SK-N-SH (cell line): ENCODE measurements at regions not wholly inside any gene's neighbourhood (a gene's known extent, or its start where the extent isn't known, plus 50 kb on each side); places are given as distances from the start of the nearest gene placed in this dataset.

ENCODE experiments used
- CTCF ChIA-PET: fragments of 300-600, 350-600 bp; formaldehyde crosslinking; extraction: SDS; loops from one replicate; lab custom pipeline; 2021; lab: Yijun Ruan, JAX
- POLR2A ChIA-PET: fragments of 350-600 bp; sonication (Branson Sonifier 250); formaldehyde crosslinking; extraction: SDS; loops from one replicate; lab custom pipeline; 2020; ENCODE audit warnings: antibody characterized with exemption, inconsistent platforms; lab: Yijun Ruan, JAX
- DNase-seq: peaks from one replicate; pipeline ENCODE4 v3.0.0; 2012
- H2AFZ ChIP-seq: fragments of 200-600 bp; sonication (generic); 2 replicates; pipeline ENCODE4 v1.8.1; 2016; ENCODE audit warnings: antibody characterized with exemption, mild to moderate bottlenecking, low read depth
- H3F3A ChIP-seq: fragments of 200-600 bp; sonication (generic); replicated peaks from 2 replicates; pipeline ENCODE3; 2016; ENCODE audit warnings: antibody characterized with exemption, mild to moderate bottlenecking; ENCODE audit not compliant: insufficient read depth
- H3K27ac ChIP-seq, 2 experiments: fragments of 200-500 bp in 1 of 2; fragments of 200-600 bp in 1 of 2; sonication (Bioruptor generic) in 1 of 2; sonication (generic), shearing (Covaris generic) in 1 of 2; 2 replicates each; pipeline versions ENCODE4 v1.5.1 to v1.6.1; 2014 to 2016; ENCODE audit warnings: low read depth in 2 of 2, inconsistent platforms in 1 of 2, low read length in 1 of 2, mild to moderate bottlenecking in 1 of 2, mixed read lengths in 1 of 2
- H3K27me3 ChIP-seq: fragments of 200-600 bp; sonication (generic), shearing (Covaris generic); 2 replicates; pipeline ENCODE4 v1.6.1; 2016; ENCODE audit warnings: mixed run types; ENCODE audit not compliant: insufficient read depth
- H3K36me3 ChIP-seq, 2 experiments: fragments of 200-500 bp in 1 of 2; fragments of 200-600 bp in 1 of 2; sonication (Bioruptor generic) in 1 of 2; sonication (generic) in 1 of 2; replicated peaks in 1 of 2; 2 replicates each; pipeline versions ENCODE3 to v1.5.1; 2014 to 2016; ENCODE audit warnings: low read length in 1 of 2, mild to moderate bottlenecking in 1 of 2; ENCODE audit not compliant: insufficient read depth in 2 of 2, control insufficient read depth in 1 of 2
- H3K4me1 ChIP-seq, 2 experiments: fragments of 200-500 bp in 1 of 2; fragments of 200-600 bp in 1 of 2; sonication (Bioruptor generic) in 1 of 2; sonication (generic), shearing (Covaris generic) in 1 of 2; 2 replicates each; pipeline versions ENCODE4 v1.5.1 to v1.6.1; 2014 to 2016; ENCODE audit warnings: low read depth in 1 of 2, low read length in 1 of 2, mixed run types in 1 of 2; ENCODE audit not compliant: insufficient read depth in 2 of 2, control insufficient read depth in 1 of 2
- H3K4me2 ChIP-seq: fragments of 200-600 bp; sonication (generic), shearing (Covaris generic); 2 replicates; pipeline ENCODE4 v1.6.1; 2017; ENCODE audit warnings: mixed run types
- H3K4me3 ChIP-seq, 2 experiments: fragments of 200-500 bp in 1 of 2; fragments of 200-600 bp in 1 of 2; sonication (Bioruptor generic) in 1 of 2; sonication (generic), shearing (Covaris generic) in 1 of 2; 2 replicates each; pipeline versions ENCODE4 v1.5.1 to v1.8.1; 2014 to 2016; ENCODE audit warnings: low read depth in 2 of 2, inconsistent platforms in 1 of 2, low read length in 1 of 2, mild to moderate bottlenecking in 1 of 2, mixed read lengths in 1 of 2, moderate library complexity in 1 of 2
- H3K79me2 ChIP-seq: fragments of 200-600 bp; sonication (generic); 2 replicates; pipeline ENCODE4 v1.8.1; 2017; ENCODE audit warnings: mild to moderate bottlenecking; ENCODE audit not compliant: insufficient read depth
- H3K9ac ChIP-seq: fragments of 200-600 bp; sonication (generic); 2 replicates; pipeline ENCODE4 v1.6.1; 2017; ENCODE audit warnings: mixed run types
- H3K9me2 ChIP-seq: fragments of 200-600 bp; sonication (generic); 2 replicates; pipeline ENCODE4 v1.6.1; 2017; ENCODE audit warnings: mixed run types
- H3K9me3 ChIP-seq: fragments of 200-600 bp; sonication (generic); 2 replicates; pipeline ENCODE4 v1.6.1; 2017; ENCODE audit warnings: mixed run types, mild to moderate bottlenecking, moderate library complexity
- H4K20me1 ChIP-seq: fragments of 200-600 bp; sonication (generic); 2 replicates; pipeline ENCODE4 v1.6.1; 2017; ENCODE audit warnings: mild to moderate bottlenecking, mixed run types; ENCODE audit not compliant: insufficient read depth
- EP300 ChIP-seq, 2 experiments: IDR thresholded peaks; 2 replicates each; pipeline versions ENCODE4 v1.4.0 to v1.6.1; 2012; ENCODE audit warnings: borderline replicate concordance in 1 of 2, low read depth in 1 of 2, low read length in 1 of 2
- EZH2phosphoT487 ChIP-seq: fragments of 200-600 bp; sonication (generic); IDR thresholded peaks from 2 replicates; pipeline ENCODE4 v1.6.1; 2017; ENCODE audit warnings: low read depth, mixed run types, mild to moderate bottlenecking, antibody characterized with exemption, moderate library complexity, borderline replicate concordance
- FOXJ3 ChIP-seq: sonication (generic); formaldehyde crosslinking; IDR thresholded peaks from 2 replicates; pipeline ENCODE4 v1.5.1; 2020; ENCODE audit warnings: mild to moderate bottlenecking, missing genetic modification reagents
- JUND ChIP-seq: IDR thresholded peaks from 2 replicates; pipeline ENCODE4 v1.4.0; 2012
- MEF2A ChIP-seq: IDR thresholded peaks from 2 replicates; pipeline ENCODE4 v1.4.0; 2012; ENCODE audit warnings: low read depth, borderline replicate concordance
- POLR2AphosphoS5 ChIP-seq: IDR thresholded peaks from 2 replicates; pipeline ENCODE4 v1.6.1; 2012; ENCODE audit warnings: low read depth, low read length
- RAD21 ChIP-seq: IDR thresholded peaks from 2 replicates; pipeline ENCODE4 v1.6.1; 2012; ENCODE audit warnings: mild to moderate bottlenecking, low read length
- RCOR1 ChIP-seq: fragments of 150-350 bp; IDR thresholded peaks from 2 replicates; pipeline ENCODE4 v1.6.1; 2017; ENCODE audit warnings: antibody characterized with exemption, low read length
- RFX5 ChIP-seq: IDR thresholded peaks from 2 replicates; pipeline ENCODE4 v1.6.1; 2012; ENCODE audit warnings: mild to moderate bottlenecking, improper control_type of control experiment, low read length
- RXRA ChIP-seq: IDR thresholded peaks from 2 replicates; pipeline ENCODE4 v1.4.0; 2012; ENCODE audit warnings: low read depth, mild to moderate bottlenecking, borderline replicate concordance
- TAF1 ChIP-seq: IDR thresholded peaks from 2 replicates; pipeline ENCODE4 v1.6.1; 2012; ENCODE audit warnings: low read depth, mild to moderate bottlenecking, low read length, moderate library complexity, borderline replicate concordance
- TEAD4 ChIP-seq: IDR thresholded peaks from 2 replicates; pipeline ENCODE4 v1.4.0; 2012; ENCODE audit warnings: mild to moderate bottlenecking, borderline replicate concordance; ENCODE audit not compliant: insufficient read depth
- WGBS: methylation state at CpG from one replicate; pipeline ENCODE4 v1.1.6; 2017; ENCODE audit warnings: low lambda C conversion rate; 5-methylcytosine and 5-hydroxymethylcytosine counted together
- TF ChIP-seq, protein P1 (sequence below): fragments of 200-600 bp; sonication (generic); IDR thresholded peaks from 2 replicates; pipeline ENCODE4 v1.6.1; 2017; ENCODE audit warnings: antibody characterized with exemption, mild to moderate bottlenecking, moderate library complexity
- TF ChIP-seq, protein P2 (sequence below): IDR thresholded peaks from 2 replicates; pipeline ENCODE4 v1.4.0; 2012; ENCODE audit warnings: low read depth

- Histone ChIP-seq H3K79me2 (no peaks in the 10 kb centered on the region), H2AFZ (no peak overlapping the region), H3K36me3 (no peaks in the 10 kb centered on the region), H3K9me2 (no peaks in the 10 kb centered on the region), H3K9me3 (no peaks in the 10 kb centered on the region), H4K20me1 (no peaks in the 10 kb centered on the region), H3F3A (no peaks in the 10 kb centered on the region), H3K27ac (no peak overlapping the region), H3K4me3 (no peak overlapping the region), H3K4me2 (no peak overlapping the region), H3K27me3 (no peaks in the 10 kb centered on the region; the same call in 1 of the 2 replicates), H3K4me1 (no peaks in the 10 kb centered on the region), H3K9ac (no peak overlapping the region)
- WGBS, result 15% methylated on average over 5 of the region's 5 CpGs
- ChIA-PET POLR2A (no interaction called here), CTCF (no interaction called here)
- TF ChIP-seq RXRA (no peak), TEAD4 (no peak), POLR2AphosphoS5 (no peak)
- no peak for DNase-seq
Observed at GRCh38 chr18:73939391-73939790, 208.2 kb downstream of the FBXO15 start.

DNA sequence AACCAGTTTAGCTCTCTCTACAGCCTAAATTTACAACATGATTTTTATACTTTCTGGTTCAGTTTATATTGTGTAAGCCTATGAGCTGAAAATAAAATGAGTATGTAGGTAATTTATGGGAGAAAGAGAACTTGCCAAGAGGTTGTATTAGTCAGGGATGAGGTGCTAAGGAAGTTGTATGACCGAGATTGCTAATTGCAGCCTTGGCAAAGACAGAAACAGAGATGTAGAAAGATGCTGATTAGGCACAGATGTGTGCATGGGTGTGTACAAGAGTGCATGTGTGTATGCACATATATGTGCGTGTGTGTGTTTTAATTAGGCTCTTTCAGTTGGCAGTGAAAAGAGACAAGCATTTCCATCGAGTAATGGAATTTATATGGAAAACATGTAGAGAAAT, 213.9 kb downstream of the FBXO15 start:
- no peak overlapping the region for H3K9ac ChIP-seq
- no peaks in the 10 kb centered on the region for H3F3A ChIP-seq
- H3K27ac ChIP-seq, result no peak overlapping the region
- no peaks in the 10 kb centered on the region for H3K79me2 ChIP-seq
- POLR2A ChIA-PET, result no interaction called here
- no peaks in the 10 kb centered on the region for H3K27me3 ChIP-seq
- H4K20me1 ChIP-seq, result no peaks in the 10 kb centered on the region
- DNase-seq, result no peak
- no peaks in the 10 kb centered on the region for H3K4me1 ChIP-seq
- no peak overlapping the region for H3K4me2 ChIP-seq
- no peaks in the 10 kb centered on the region for H3K9me3 ChIP-seq
- H2AFZ ChIP-seq, result no peak overlapping the region
- TF ChIP-seq, protein P1, sequence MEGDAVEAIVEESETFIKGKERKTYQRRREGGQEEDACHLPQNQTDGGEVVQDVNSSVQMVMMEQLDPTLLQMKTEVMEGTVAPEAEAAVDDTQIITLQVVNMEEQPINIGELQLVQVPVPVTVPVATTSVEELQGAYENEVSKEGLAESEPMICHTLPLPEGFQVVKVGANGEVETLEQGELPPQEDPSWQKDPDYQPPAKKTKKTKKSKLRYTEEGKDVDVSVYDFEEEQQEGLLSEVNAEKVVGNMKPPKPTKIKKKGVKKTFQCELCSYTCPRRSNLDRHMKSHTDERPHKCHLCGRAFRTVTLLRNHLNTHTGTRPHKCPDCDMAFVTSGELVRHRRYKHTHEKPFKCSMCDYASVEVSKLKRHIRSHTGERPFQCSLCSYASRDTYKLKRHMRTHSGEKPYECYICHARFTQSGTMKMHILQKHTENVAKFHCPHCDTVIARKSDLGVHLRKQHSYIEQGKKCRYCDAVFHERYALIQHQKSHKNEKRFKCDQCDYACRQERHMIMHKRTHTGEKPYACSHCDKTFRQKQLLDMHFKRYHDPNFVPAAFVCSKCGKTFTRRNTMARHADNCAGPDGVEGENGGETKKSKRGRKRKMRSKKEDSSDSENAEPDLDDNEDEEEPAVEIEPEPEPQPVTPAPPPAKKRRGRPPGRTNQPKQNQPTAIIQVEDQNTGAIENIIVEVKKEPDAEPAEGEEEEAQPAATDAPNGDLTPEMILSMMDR, result no peak
- TF ChIP-seq RCOR1, result no peak
- no peak for TF ChIP-seq TAF1
- no peak for TF ChIP-seq EZH2phosphoT487
- TF ChIP-seq POLR2AphosphoS5, result no peak
- TF ChIP-seq JUND, result no peak
- no peak for TF ChIP-seq MEF2A
- no peak for TF ChIP-seq EP300 (IDR thresholded peaks at IDR 0.05; ENCODE audit: borderline replicate concordance in 1 of 2, low read depth in 1 of 2, low read length in 1 of 2)
- TF ChIP-seq RAD21, result no peak
- TF ChIP-seq, protein P2, sequence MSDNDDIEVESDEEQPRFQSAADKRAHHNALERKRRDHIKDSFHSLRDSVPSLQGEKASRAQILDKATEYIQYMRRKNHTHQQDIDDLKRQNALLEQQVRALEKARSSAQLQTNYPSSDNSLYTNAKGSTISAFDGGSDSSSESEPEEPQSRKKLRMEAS, result no peak
- no peak for TF ChIP-seq RFX5
- TF ChIP-seq FOXJ3 (CRISPR knock-in tag), result no peak
- TF ChIP-seq RXRA, result no peak
- WGBS, result 8% methylated on average over 3 of the region's 3 CpGs
- no peaks in the 10 kb centered on the region for H3K36me3 ChIP-seq
- no peak overlapping the region for H3K4me3 ChIP-seq
- no peaks in the 10 kb centered on the region for H3K9me2 ChIP-seq
- CTCF ChIA-PET, result no interaction called here
